Activated CD4-positive, alpha-beta T cell treated with anti-CD3 and anti-CD28 coated beads, Interleukin-2, Interleukin-4, amounts not matched to agents 100 ng/mL and 50 ng/mL, durations not matched to agents 16 hours and 8 hours (primary cell): ENCODE measurements at regions not wholly inside any gene's neighbourhood (a gene's known extent, or its start where the extent isn't known, plus 50 kb on each side); places are given as distances from the start of the nearest gene placed in this dataset.
"Not testable (repeated sequence)": the region's sequence is repeated elsewhere in the genome, so short reads cannot be mapped to it uniquely, and the experiment has no call there.

Experiments used
- DNase-seq: peaks from one replicate; pipeline ENCODE4 v3.0.0-alpha.2; 2020; ENCODE audit warnings: low spot score

DNA sequence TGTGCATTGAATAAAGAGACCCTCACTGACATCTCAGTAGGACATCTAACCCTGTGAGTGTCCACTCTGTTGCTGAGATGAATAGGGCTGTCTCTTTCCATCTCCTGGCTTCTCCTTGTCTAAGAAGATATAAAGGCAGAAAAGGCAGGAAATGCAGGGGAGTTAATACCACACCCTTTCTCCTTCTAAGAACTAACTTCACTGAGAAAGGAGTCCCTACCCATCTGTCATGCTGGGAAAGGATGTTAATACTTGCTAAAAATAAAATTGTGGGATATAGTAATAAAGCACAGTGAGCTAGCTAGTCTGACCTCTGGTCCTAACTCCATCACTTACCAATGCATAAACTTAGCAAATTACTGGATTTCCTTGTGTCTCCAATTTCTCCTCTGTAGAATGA, 213.9 kb upstream of the FIGN start:
- DNase-seq: no peak

DNA sequence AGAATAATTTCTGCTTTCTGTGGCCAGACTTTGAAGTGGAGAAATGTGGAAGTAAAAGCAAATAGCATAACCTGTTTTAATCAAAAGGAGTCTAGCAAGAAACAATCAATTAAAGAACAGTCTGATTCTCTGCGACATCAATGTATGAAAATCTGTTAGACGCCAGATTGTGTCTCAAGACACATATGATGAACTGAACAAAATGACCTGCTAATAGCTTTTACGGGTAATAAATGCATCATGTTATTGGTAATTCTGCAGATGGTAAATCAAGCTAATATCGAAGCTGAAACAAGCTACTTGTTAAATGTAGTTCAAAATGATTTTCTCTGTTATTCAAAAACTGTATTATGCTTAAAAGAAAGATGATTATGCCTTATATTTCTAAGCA, 208.5 kb upstream of the FIGN start:
- no peak for DNase-seq

DNA sequence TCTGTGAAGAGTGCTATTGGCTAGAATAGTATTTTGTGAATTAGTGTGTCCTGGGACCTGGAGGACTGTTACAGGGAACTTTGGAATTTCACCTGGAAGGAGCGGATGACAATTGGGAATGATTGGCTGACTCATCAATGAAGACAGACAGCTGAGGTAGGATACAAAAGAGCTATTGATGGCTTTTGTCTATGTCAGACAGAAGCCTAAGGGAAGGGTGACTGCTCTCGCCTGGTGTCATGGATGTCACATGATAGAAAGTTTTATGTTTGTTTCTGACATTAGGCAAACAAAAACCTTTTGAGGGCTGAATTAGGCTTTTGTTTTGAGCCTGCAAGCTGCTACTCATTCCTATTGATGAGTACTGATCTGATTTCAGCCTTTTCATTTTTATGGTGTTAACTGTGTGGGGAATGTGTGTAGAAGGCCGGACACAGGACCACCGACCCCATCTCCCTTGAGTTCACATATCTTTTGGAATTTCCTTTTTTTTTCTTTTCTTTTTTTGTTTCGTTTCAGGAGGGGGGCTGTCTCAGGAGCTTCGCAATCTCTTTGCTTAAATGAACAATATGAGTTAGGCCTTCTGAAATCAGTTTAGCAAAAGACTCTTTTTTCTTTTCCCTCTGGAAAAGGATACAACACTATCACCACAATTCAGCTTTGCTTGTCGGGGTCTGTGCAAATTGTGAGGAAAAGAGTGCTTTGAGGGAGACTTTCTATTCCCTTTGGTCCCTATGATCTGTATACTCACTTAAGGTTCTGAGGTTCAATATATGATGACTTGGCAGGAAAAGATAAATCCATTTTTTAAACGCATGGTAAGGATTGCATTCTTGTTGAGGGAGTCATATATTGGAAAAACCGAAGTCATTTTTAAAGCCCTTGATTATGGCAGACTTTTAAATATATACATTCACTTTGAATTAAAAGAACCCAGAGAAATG, 207.9 kb upstream of the FIGN start:
- no peak for DNase-seq

DNA sequence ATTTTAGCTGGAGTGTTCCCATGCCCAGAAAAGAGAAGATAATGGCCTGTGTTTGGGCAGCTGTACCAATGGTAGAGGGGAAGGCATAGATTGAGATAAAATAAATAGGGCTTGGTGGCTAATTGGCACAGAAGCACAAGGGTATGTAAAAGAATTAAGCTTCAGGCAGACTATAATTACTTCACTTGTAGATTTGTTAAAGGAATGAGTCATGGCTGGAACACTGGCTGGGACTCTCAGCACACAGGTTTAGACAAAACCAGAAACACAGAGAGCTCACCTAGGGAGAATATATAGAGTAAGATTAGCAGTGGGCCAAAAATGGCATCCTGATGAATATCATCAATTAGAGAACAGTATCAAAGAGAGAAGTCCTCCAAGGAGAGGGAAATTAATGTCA, 198.3 kb upstream of the FIGN start:
- DNase-seq: no peak

DNA sequence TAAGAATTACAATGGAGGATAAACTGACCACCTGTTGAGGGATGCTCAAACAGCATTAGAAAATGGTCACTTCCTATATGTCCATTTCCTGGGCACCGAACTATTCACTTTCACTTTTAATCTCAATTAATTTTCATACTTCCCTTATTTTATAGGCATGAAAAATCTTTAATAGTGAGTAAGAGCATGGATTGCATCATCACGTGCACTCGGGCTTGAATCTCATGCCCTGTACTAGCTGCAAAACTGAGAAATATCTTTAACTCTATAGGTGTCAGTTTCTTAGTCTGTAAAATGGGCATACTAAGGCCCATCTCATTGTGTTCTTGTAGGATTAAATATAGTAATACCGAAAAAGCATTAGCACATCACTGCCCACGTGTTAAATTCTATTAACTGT, 183.9 kb upstream of the FIGN start:
- no peak for DNase-seq

DNA sequence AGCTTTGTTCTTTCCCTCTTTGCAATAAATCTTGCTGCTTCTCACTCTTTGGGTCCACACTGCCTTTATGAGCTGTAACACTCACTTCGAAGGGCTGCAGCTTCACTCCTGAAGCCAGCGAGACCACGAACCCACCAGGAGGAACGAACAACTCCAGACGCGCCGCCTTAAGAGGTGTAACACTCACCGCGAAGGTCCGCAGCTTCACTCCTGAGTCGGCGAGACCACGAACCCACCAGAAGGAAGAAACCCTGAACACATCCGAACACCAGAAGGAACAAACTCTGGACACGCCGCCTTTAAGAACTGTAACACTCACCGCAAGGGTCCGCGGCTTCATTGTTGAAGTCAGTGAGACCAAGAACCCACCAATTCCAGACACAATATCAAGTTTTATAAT, 178.7 kb upstream of the FIGN start:
- not testable (repeated sequence) for DNase-seq

DNA sequence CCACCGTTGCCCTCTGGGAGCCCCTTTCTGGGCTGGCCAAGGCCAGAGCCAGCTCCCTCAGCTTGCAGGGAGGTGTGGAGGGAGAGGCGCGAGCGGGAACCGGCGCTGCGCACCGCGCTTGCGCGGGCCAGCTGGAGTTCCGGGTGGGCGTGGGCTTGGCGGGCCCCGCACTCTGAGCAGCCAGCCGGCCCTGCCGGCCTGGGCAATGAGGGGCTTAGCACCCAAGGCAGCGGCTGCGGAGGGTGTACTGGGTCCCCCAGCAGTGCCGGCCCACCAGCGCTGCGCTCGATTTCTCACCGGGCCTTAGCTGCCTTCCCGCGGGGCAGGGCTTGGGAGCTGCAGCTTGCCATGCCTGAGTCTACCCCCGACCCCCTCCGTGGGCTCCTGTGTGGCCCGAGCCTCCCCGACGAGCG, 177.7 kb upstream of the FIGN start:
- not testable (repeated sequence) for DNase-seq

DNA sequence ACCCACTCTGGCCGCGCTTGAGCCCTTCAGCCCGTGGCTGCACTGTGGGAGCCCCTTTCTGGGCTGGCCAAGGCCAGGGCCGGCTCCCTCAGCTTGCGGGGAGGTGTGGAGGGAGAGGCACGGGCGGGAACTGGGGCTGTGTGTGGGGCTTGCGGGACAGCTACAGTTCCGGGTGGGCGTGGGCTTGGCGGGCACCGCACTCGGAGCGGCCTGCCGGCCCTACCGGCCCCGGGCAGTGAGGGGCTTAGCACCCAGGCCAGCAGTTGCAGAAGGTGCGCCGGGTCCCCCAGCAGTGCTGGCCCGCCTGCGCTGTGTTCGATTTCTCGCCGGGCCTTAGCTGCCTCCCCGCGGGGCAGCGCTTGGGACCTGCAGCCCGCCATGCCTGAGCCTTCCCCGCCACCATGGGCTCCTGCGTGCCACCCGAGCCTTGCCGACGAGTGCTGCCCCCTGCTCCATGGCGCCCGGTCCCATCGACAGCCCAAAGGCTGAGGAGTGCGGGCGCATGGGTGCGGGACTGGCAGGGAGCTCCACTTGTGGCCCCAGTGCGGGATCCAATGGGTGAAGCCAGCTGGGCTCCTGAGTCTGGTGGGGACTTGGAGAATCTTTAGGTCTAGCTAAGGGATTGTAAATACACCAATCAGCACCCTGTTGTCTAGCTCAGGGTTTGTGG, 173.7 kb upstream of the FIGN start:
- DNase-seq: no peak

DNA sequence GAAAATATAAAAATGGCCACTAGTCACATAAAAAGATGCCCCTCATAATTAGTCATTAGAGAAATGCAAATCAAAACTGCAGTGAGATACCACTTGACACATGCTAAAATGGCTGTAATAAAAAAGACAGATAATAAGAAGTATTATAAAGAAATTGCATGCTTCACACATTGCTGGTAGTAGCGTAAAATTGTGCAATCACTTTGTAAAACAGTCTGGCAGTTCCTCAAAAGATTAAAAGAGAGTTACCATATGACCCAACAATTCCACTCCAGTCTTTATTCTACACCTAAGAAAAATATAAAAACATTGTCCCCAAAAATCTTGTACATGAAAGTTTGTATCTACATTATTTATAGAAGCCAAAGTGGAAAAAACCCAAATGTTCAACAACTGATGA, 170.6 kb upstream of the FIGN start:
- no peak for DNase-seq

DNA sequence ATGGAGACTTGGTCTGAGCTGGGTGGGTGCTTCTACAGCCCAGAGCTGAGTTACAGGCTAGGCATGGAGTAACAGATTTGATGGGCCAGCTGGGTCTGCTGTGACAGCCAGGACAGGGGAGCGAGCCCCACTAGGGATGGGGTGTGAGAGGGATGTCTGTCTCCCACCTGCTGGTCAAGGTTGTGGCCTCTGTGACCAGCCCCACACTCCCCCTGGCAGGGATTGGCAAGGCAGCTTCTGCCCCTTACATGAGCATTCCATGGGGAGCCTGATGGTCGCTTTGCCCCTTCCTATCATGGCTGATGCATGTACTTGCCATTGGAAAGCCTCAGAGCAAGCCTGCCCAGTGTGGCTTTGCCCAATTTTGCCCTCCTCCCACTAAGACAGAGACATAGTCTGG, 162.0 kb upstream of the FIGN start:
- no peak for DNase-seq

DNA sequence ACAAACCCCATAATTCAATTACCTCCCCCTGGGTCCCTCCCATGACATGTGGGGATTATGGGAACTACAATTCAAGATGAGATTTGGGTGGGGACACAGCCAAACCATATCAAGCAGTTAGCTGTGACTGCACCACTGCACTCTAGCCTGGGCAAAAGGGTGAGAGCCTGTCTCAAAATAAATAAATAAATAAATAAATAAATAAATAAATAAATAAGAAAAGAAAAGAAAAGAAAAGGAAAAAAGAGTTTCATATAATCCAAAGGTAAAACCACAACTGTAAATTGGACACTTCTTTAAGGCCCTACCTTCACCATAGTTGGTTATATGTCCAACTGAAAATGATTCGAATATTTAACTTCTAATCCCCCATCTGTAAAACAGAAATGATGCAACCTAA, 157.6 kb upstream of the FIGN start:
- DNase-seq: not testable (repeated sequence)

DNA sequence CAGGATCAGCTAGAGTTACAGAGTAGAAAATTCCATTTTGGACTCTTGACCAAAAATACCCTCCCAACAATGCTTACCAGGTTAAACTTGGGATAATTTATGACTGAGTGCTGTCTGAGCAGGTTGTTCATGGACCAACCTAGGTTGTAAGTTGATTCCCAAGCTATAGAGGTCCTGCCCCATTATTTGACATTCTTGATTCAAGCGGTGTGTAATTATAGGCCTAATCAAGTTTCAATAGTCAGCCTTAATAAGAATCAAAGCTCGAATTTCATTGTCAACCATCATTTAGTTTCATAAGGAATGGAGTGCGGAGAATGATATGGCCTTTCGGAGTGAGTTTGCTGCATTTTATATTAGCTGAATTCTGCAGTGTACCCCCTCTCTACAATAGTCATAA, 152.8 kb upstream of the FIGN start:
- DNase-seq: no peak

DNA sequence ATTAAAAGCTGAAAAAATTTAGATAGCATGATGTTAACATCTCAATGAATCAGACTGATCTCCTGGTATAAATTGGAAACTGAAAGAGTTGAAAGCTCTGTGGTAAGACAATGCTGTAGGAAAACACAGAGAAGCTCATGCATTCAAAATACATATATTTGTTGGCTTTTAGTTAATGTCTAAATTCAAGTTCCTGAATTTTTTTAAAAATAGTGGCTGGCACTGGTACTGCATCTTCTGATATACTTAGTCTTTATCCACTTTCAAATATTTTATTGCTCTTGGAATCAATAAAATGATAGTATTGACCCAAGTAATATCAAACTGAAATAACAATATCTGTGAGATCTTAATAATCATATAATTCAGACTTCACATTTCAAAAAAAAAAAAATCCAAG, 151.4 kb upstream of the FIGN start:
- DNase-seq: no peak

DNA sequence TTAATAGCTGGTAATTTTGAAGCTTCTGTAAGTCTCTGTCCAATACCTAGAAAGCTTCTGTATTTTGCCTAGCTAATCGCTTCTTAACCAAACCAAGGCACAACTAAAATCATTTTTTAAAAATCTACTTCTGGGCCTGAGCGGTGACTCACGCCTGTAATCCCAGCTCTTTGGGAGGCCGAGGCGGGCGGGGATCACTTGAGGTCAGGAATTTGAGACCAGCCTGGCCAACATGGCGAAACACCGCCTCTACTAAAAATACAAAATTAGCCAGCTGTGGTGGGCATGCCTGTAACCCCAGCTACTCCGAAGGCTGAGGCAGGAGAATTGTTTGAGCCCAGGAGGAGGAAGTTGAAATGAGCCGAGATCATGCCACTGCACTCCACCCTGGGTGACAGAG, 148.6 kb upstream of the FIGN start:
- DNase-seq: no peak

DNA sequence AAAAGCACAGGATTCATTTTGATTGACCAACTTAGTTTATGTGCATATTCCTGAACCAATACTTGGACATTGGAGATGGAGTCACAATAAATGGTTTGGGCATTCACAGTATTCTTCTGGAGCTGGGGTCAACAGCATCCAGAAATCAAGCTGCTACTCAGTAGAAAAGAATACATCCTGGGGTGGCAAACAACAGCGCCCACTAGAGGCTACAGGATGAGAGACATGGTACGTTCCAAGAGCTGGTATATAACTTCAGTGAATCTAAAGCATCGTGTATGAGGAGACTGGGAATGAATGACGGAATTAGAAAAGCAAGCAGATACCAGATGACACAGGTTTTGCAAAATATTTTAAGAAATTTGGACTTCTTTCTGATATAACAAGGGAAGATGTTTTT, 142.9 kb upstream of the FIGN start:
- no peak for DNase-seq

DNA sequence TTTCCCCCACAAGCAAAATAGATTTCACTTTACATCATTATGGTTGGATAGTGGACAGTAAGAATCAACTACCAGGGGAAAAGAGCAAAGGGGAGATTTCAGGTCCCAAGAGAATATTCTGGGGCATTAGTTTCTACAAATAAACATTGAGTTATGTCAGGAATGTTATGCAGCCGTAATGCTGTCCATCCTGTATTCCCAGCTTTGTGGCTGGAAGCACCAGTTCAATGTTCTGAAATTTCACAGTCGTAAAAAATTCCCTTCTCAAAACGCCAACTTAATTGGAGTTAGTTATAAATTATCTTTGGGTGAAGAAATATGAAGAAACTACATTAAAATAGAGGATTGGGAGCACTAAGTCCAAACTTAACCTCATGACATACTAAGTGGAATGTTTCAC, 141.5 kb upstream of the FIGN start:
- no peak for DNase-seq

DNA sequence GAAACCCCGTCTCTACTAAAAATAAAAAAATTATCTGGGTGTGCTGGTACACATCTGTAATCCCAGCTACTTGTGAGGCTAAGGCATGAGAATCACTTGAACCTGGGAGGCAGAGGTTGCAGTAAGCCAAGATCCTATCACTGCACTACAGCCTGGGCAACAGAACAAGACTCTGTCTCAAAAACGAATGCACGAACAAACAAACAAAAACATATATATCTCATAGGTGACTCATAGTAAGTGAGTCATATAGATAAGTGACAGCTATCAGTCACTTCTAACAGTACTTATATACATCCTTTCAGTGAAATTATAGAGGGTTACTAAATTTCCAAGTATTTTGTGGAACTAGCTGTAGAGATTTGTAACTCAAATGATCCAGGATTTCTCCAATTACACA, 127.3 kb upstream of the FIGN start:
- DNase-seq: no peak

DNA sequence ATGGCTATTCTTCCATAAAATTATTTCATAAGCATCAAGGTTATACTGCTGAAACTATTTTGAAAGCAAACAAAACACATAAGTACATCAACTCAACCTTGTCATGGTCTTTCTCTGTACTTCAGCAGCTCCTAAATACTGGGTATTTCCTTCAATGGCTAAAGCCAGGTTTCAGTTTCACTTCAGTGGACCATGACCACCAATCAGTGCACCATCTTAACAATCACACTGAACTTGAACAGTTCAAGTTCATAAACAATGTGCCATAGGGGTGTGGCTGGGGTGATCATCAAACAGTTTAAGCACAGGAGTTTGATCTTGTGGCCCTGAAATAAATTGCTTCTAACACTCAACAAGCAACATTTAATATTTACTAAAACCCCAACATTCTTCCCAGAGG, 124.1 kb upstream of the FIGN start:
- DNase-seq: no peak

DNA sequence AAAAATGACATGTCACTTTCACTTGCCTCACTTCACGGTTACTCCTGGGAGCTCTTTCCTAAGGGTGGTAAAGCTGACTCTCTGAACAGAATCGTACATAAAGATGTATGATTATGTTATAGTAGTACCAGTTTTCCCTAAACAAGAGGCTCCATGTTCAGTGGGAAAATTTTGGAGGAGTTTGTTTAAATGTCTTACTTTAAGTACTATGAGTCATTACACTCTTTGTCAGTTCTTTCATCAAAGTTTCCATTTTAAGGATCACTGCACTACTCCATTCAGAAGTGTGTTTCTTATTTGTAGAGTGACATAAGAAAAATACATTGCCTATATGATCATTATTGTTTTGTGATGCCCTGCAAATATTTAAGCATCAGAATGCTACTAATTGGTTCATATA, 121.1 kb upstream of the FIGN start:
- DNase-seq: no peak

DNA sequence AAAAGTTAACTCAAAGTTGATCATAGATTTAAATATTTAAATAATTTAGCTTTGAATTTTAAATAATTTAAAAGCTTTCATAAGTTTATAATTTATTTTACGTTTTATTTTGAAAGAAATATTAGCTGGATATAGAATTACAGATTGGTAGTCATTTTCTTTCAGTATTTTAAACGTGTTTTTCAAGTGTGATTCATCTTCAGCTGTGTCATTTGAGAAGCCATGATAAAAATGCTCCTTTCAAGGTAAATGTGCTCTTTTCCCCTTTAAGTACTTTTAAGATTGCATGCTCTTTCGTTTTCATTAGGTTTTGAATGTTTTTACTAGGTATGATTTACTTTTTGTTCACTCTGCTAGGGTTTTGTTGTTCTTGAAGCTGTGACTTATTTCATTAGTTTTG, 116.8 kb upstream of the FIGN start:
- DNase-seq: no peak

DNA sequence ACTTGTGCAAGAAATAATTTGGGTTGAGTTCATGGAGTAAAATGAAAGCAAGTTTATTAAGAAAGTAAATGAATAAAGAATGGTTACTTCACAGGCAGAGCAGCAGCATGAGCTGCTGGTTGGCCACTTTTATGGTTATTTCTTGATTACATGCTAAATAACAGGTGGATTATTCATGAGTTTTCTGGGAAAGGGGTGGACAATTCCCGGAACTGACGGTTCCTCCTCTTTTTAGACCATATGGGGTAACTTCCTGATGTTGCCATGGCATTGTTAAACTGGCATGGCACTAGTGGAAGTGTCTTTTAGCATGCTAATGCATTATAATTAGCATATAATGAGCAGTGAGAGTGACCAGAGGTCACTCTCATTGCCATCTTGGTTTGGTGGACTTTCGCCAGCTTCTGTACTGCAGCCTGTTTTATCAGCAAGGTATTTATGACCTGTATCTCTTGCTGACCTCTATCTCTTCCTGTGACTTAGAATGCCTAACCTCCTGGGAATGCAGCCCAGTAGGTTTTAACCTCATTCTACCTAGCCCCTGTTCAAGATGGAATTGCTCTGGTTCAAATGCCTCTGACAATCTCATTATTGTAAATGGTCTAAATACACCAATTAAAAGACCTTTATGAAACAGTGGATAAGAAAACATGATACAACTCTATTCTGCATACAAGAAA, 114.1 kb upstream of the FIGN start:
- no peak for DNase-seq

DNA sequence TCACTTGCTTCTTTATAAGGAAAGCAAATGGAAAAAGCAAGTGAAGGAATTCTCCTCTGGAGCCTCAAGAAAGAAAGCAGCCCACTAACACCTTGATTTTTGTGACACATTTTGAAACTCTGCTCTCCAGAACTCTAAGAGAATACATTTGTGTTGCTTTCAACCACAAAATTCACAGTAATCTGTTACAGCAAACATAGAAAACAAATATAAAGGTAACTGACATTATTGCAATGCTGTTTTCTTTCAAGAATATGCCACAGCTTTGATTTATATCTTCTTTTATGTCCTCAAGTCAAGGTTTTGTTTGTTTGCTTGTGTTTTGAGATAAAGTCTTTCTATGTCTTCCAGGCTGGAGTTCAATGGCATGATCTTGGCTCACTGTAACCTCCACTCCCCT, 103.1 kb upstream of the FIGN start:
- no peak for DNase-seq

DNA sequence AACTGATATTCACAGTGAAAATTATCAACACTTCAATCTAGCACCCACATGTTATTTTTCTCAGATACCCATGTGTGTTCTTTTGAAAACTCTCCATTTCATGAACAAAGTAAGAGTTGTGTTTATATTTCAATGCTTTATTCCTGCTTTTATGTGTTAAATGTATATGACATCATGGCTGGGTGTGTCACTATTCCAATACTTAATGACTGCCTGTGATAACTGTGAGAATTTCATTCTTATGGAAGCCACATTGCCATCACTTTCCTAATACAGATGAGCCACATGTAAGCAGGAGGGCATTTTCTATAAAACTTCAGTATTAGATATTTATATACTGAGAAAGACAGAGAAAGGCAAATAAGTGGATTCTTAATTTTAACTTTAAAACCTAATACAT, 100.4 kb upstream of the FIGN start:
- no peak for DNase-seq
